Natural killer cell (primary cell): ENCODE measurements at regions not wholly inside any gene's neighbourhood (a gene's known extent, or its start where the extent isn't known, plus 50 kb on each side); places are given as distances from the start of the nearest gene placed in this dataset.

Experiments used
- ATAC-seq, 3 donors: fragments of 150-1000 bp in 2 of 3; fragments of 200-7000 bp in 1 of 3; cut with Tn5 transposase; 1 replicate in 1 of 3; 2 replicates in 2 of 3; pipeline ENCODE4 v1.10.0; 2021; ENCODE audit warnings: mild to moderate bottlenecking in 2 of 3, moderate library complexity in 2 of 3
- DNase-seq, 2 donors: peaks; one replicate each; pipeline versions ENCODE4 v3.0.0 to v3.0.0-alpha.2; 2013 to 2021; ENCODE audit warnings: mixed read lengths in 1 of 2
- H3K27ac ChIP-seq: one replicate; pipeline ENCODE4 v1.5.1; 2013; ENCODE audit warnings: mild to moderate bottlenecking, low read length
- H3K27me3 ChIP-seq: one replicate; pipeline ENCODE4 v1.6.1; 2013; ENCODE audit warnings: low read length; ENCODE audit not compliant: control insufficient read depth, insufficient read depth
- H3K36me3 ChIP-seq: one replicate; pipeline ENCODE4 v1.6.1; 2013; ENCODE audit warnings: low read length; ENCODE audit not compliant: control insufficient read depth, insufficient read depth
- H3K4me1 ChIP-seq: one replicate; pipeline ENCODE4 v1.6.1; 2013; ENCODE audit warnings: low read length; ENCODE audit not compliant: control insufficient read depth, insufficient read depth
- H3K4me3 ChIP-seq: one replicate; pipeline ENCODE4 v1.5.1; 2013; ENCODE audit warnings: low read length
- H3K9me3 ChIP-seq: one replicate; pipeline ENCODE4 v1.6.1; 2013; ENCODE audit warnings: low read length; ENCODE audit not compliant: control insufficient read depth, insufficient read depth
- H3K27ac Mint-ChIP-seq, 2 donors: one replicate each; pipeline ENCODE4 v1.8.0; 2022; ENCODE audit warnings: mild to moderate bottlenecking in 2 of 2, mixed read lengths in 2 of 2, moderate library complexity in 1 of 2
- H3K27me3 Mint-ChIP-seq, 2 donors: one replicate each; pipeline ENCODE4 v1.8.0; 2022; ENCODE audit warnings: low read depth in 2 of 2, mixed read lengths in 2 of 2
- H3K36me3 Mint-ChIP-seq: one replicate; pipeline ENCODE4 v1.8.0; 2022; ENCODE audit warnings: mixed read lengths
- H3K4me1 Mint-ChIP-seq, 2 donors: one replicate each; pipeline ENCODE4 v1.8.0; 2022; ENCODE audit warnings: mixed read lengths in 2 of 2
- H3K4me3 Mint-ChIP-seq: one replicate; pipeline ENCODE4 v1.8.0; 2022; ENCODE audit warnings: mild to moderate bottlenecking, moderate library complexity, mixed read lengths
- H3K9me3 Mint-ChIP-seq, 2 donors: one replicate each; pipeline ENCODE4 v1.8.0; 2022; ENCODE audit warnings: mixed read lengths in 2 of 2
- CTCF ChIP-seq: fragments of 200-600 bp; IDR thresholded peaks from one replicate; pipeline ENCODE4 v1.8.0; 2022; ENCODE audit warnings: antibody characterized with exemption
- WGBS: methylation state at CpG from one replicate; pipeline ENCODE4 v1.1.7; 2013; ENCODE audit warnings: missing lambda C conversion rate; ENCODE audit not compliant: insufficient coverage; 5-methylcytosine and 5-hydroxymethylcytosine counted together
- intact Hi-C: fragments of 100-400 bp; cut with micrococcal nuclease; formaldehyde crosslinking; loops from one replicate; pipeline ENCODE4 v1.14.2; 2022

GRCh38 chr3:21269882-21270281, 481.1 kb downstream of the ZNF385D start:
- peaks cover 15 to 30% of the 10 kb centered on the region in 2 donors for H3K9me3 Mint-ChIP-seq

GRCh38 chr3:21260507-21260906, 490.5 kb downstream of the ZNF385D start:
- no peak overlapping the region for H3K4me3 Mint-ChIP-seq
- Histone ChIP-seq H3K27ac (no peak overlapping the region), H3K36me3 (no peaks in the 10 kb centered on the region), H3K4me3 (no peak overlapping the region), H3K27me3 (no peaks in the 10 kb centered on the region), H3K9me3 (no peaks in the 10 kb centered on the region), H3K4me1 (no peaks in the 10 kb centered on the region)
- intact Hi-C loops, result no loop called here
- no peaks in the 10 kb centered on the region for H3K36me3 Mint-ChIP-seq
- H3K27me3 Mint-ChIP-seq, result no peaks in the 10 kb centered on the region
- 66% methylated on average over 3 of the region's 5 CpGs for WGBS
- TF ChIP-seq CTCF, result no peak
- ATAC-seq (no peak), DNase-seq (no peak)
- H3K4me1 Mint-ChIP-seq, result no peaks in the 10 kb centered on the region
- H3K27ac Mint-ChIP-seq, result no peak overlapping the region
- peaks cover 14 to 15% of the 10 kb centered on the region in 2 donors for H3K9me3 Mint-ChIP-seq

More at GRCh38 chr3:21269882-21270281, 481.1 kb downstream of the ZNF385D start:
- no peak for DNase-seq
- no peak for TF ChIP-seq CTCF
- no peaks in the 10 kb centered on the region for H3K36me3 ChIP-seq
- no peaks in the 10 kb centered on the region for H3K4me1 ChIP-seq
- H3K27me3 Mint-ChIP-seq, result no peaks in the 10 kb centered on the region
- no peak overlapping the region for H3K27ac ChIP-seq
- no peak for ATAC-seq
- H3K27me3 ChIP-seq, result no peaks in the 10 kb centered on the region
- H3K4me3 ChIP-seq, result no peak overlapping the region
- H3K4me3 Mint-ChIP-seq, result no peak overlapping the region
- intact Hi-C loops, result no loop called here
- H3K9me3 ChIP-seq, result peaks cover 10% of the 10 kb centered on the region
- no peaks in the 10 kb centered on the region for H3K36me3 Mint-ChIP-seq
- H3K4me1 Mint-ChIP-seq, result no peaks in the 10 kb centered on the region
- H3K27ac Mint-ChIP-seq, result no peak overlapping the region

- H3K4me1 Mint-ChIP-seq, result no peaks in the 10 kb centered on the region
- Histone ChIP-seq H3K4me3 (no peak overlapping the region), H3K27me3 (no peaks in the 10 kb centered on the region), H3K4me1 (no peaks in the 10 kb centered on the region), H3K36me3 (no peaks in the 10 kb centered on the region), H3K9me3 (no peaks in the 10 kb centered on the region), H3K27ac (no peak overlapping the region)
- H3K27ac Mint-ChIP-seq, result no peak overlapping the region
- TF ChIP-seq CTCF, result no peak
- H3K9me3 Mint-ChIP-seq, result peaks cover 14 to 15% of the 10 kb centered on the region in 2 donors
- 29% methylated on average over 3 of the region's 3 CpGs for WGBS
- intact Hi-C loops, result no loop called here
- no peak overlapping the region for H3K4me3 Mint-ChIP-seq
- no peaks in the 10 kb centered on the region for H3K27me3 Mint-ChIP-seq
- H3K36me3 Mint-ChIP-seq, result no peaks in the 10 kb centered on the region
- ATAC-seq, result no peak
- DNase-seq, result no peak
Measured at GRCh38 chr3:21259896-21260295, 491.1 kb downstream of the ZNF385D start.

GRCh38 chr3:21256932-21257331, 494.1 kb downstream of the ZNF385D start:
- ATAC-seq (no peak), DNase-seq (no peak)
- no peaks in the 10 kb centered on the region for H3K4me1 ChIP-seq
- H3K36me3 Mint-ChIP-seq, result no peaks in the 10 kb centered on the region
- intact Hi-C loops, result no loop called here
- 100% methylated on average over 1 of the region's 1 CpG for WGBS
- no peaks in the 10 kb centered on the region for H3K27me3 Mint-ChIP-seq
- TF ChIP-seq CTCF, result no peak
- H3K36me3 ChIP-seq, result no peaks in the 10 kb centered on the region
- no peaks in the 10 kb centered on the region for H3K4me1 Mint-ChIP-seq
- no peak overlapping the region for H3K27ac Mint-ChIP-seq
- H3K9me3 Mint-ChIP-seq, result peaks cover 14 to 16% of the 10 kb centered on the region in 2 donors
- no peak overlapping the region for H3K27ac ChIP-seq
- H3K4me3 Mint-ChIP-seq, result no peak overlapping the region
- H3K27me3 ChIP-seq, result no peaks in the 10 kb centered on the region
- H3K9me3 ChIP-seq, result no peaks in the 10 kb centered on the region
- no peak overlapping the region for H3K4me3 ChIP-seq
